ENCODE measurements at regions not wholly inside any gene's neighbourhood (a gene's known extent, or its start where the extent isn't known, plus 50 kb on each side); places are given as distances from the start of the nearest gene placed in this dataset.

- TF ChIP-seq CTCF (IDR thresholded peaks at IDR 0.05 in 4 of 5, conservative IDR thresholded peaks at IDR 0.05 in 1 of 5) (no peak), POLR2A (IDR thresholded peaks at IDR 0.05) (no peak)
Observed at GRCh38 chr7:145269418-145270161, 433.7 kb upstream of the TPK1 start.
